Trophoblast cell (in vitro differentiated cells and primary cell): ENCODE measurements at regions not wholly inside any gene's neighbourhood (a gene's known extent, or its start where the extent isn't known, plus 50 kb on each side); places are given as distances from the start of the nearest gene placed in this dataset.

Experiments
- DNase-seq, 2 donors: peaks; one replicate each; pipeline ENCODE4 v3.0.0-alpha.2; 2016
- H2AFZ ChIP-seq: 2 replicates; pipeline ENCODE4 v1.6.1; 2013; ENCODE audit warnings: low read length, moderate library complexity, mild to moderate bottlenecking; ENCODE audit not compliant: insufficient read depth, poor library complexity
- H2AK5ac ChIP-seq: 2 replicates; pipeline ENCODE4 v1.6.1; 2013; ENCODE audit warnings: mild to moderate bottlenecking, low read length
- H2BK120ac ChIP-seq: 2 replicates; pipeline ENCODE4 v1.6.1; 2013; ENCODE audit warnings: low read length, mild to moderate bottlenecking, moderate library complexity; ENCODE audit not compliant: insufficient read depth, poor library complexity
- H2BK12ac ChIP-seq: 2 replicates; pipeline ENCODE4 v1.6.1; 2013; ENCODE audit warnings: mild to moderate bottlenecking, low read length, moderate library complexity
- H2BK5ac ChIP-seq: 2 replicates; pipeline ENCODE4 v1.6.1; 2013; ENCODE audit warnings: low read length, low read depth, moderate library complexity, mild to moderate bottlenecking; ENCODE audit not compliant: poor library complexity
- H3K14ac ChIP-seq: 2 replicates; pipeline ENCODE4 v1.6.1; 2013; ENCODE audit warnings: mild to moderate bottlenecking, low read length
- H3K18ac ChIP-seq: 2 replicates; pipeline ENCODE4 v1.6.1; 2013; ENCODE audit warnings: mild to moderate bottlenecking, low read length
- H3K23ac ChIP-seq: 2 replicates; pipeline ENCODE4 v1.6.1; 2013; ENCODE audit warnings: low read length
- H3K27ac ChIP-seq: 2 replicates; pipeline ENCODE4 v1.5.1; 2013; ENCODE audit warnings: low read depth, mild to moderate bottlenecking, inconsistent platforms, low read length, moderate library complexity
- H3K27me3 ChIP-seq: 2 replicates; pipeline ENCODE4 v1.6.1; 2013; ENCODE audit warnings: inconsistent platforms, mild to moderate bottlenecking, low read length, moderate library complexity; ENCODE audit not compliant: insufficient read depth
- H3K36me3 ChIP-seq, 2 experiments: 1 replicate in 1 of 2; 2 replicates in 1 of 2; pipeline ENCODE4 v1.6.1; 2013; ENCODE audit warnings: low read length in 2 of 2, mild to moderate bottlenecking in 2 of 2, moderate library complexity in 1 of 2; ENCODE audit not compliant: insufficient read depth in 2 of 2, control insufficient read depth in 1 of 2
- H3K4ac ChIP-seq: 2 replicates; pipeline ENCODE4 v1.6.1; 2013; ENCODE audit warnings: low read depth, mild to moderate bottlenecking, low read length, moderate library complexity
- H3K4me1 ChIP-seq, 2 experiments: 1 replicate in 1 of 2; 2 replicates in 1 of 2; pipeline ENCODE4 v1.6.1; 2013; ENCODE audit warnings: low read length in 2 of 2, mild to moderate bottlenecking in 2 of 2, moderate library complexity in 1 of 2; ENCODE audit not compliant: insufficient read depth in 2 of 2, control insufficient read depth in 1 of 2
- H3K4me2 ChIP-seq: 2 replicates; pipeline ENCODE4 v1.6.1; 2013; ENCODE audit warnings: inconsistent platforms, mild to moderate bottlenecking, low read length, moderate library complexity
- H3K4me3 ChIP-seq: 2 replicates; pipeline ENCODE4 v1.5.1; 2013; ENCODE audit warnings: mild to moderate bottlenecking, low read depth, low read length, inconsistent platforms
- H3K79me1 ChIP-seq: one replicate; pipeline ENCODE4 v1.6.1; 2013; ENCODE audit warnings: low read length
- H3K79me2 ChIP-seq: 2 replicates; pipeline ENCODE4 v1.6.1; 2013; ENCODE audit warnings: low read length, mild to moderate bottlenecking; ENCODE audit not compliant: control insufficient read depth, insufficient read depth, poor library complexity
- H3K9ac ChIP-seq: 2 replicates; pipeline ENCODE4 v1.6.1; 2013; ENCODE audit warnings: mild to moderate bottlenecking, low read length
- H3K9me3 ChIP-seq: 2 replicates; pipeline ENCODE4 v1.6.1; 2013; ENCODE audit warnings: low read depth, mild to moderate bottlenecking, control low read depth, inconsistent platforms, low read length; ENCODE audit not compliant: insufficient read depth
- H4K12ac ChIP-seq: 2 replicates; pipeline ENCODE4 v1.6.1; 2013; ENCODE audit warnings: low read depth, mild to moderate bottlenecking, low read length, moderate library complexity
- H4K8ac ChIP-seq: 2 replicates; pipeline ENCODE4 v1.6.1; 2013; ENCODE audit warnings: low read depth, mild to moderate bottlenecking, low read length, moderate library complexity
- H4K91ac ChIP-seq: one replicate; pipeline ENCODE4 v1.6.1; 2013; ENCODE audit warnings: low read depth, mild to moderate bottlenecking, low read length, moderate library complexity
- WGBS: extraction: QIAGEN DNeasy Blood & Tissue Kit; methylation state at CpG from one replicate; pipeline ENCODE4 v1.1.7; 2013; ENCODE audit warnings: missing lambda C conversion rate; ENCODE audit not compliant: insufficient read length, insufficient coverage; ENCODE audit errors: extremely low coverage; 5-methylcytosine and 5-hydroxymethylcytosine counted together

- no peak overlapping the region for H4K91ac ChIP-seq
- H2BK12ac ChIP-seq = no peak overlapping the region
- H3K27me3 ChIP-seq = no peaks in the 10 kb centered on the region
- no peak for DNase-seq
- no peak overlapping the region for H3K23ac ChIP-seq
- H3K36me3 ChIP-seq = no peaks in the 10 kb centered on the region
- H3K79me2 ChIP-seq = no peaks in the 10 kb centered on the region
- H3K4ac ChIP-seq = no peak overlapping the region
- H4K8ac ChIP-seq = no peak overlapping the region
- H3K18ac ChIP-seq = no peak overlapping the region
- no peak overlapping the region for H2AFZ ChIP-seq
- H3K4me3 ChIP-seq = no peak overlapping the region
- H2BK5ac ChIP-seq = no peak overlapping the region
- peaks cover 1% of the 10 kb centered on the region for H3K79me1 ChIP-seq
- H2BK120ac ChIP-seq = no peak overlapping the region
- no peaks in the 10 kb centered on the region for H3K9me3 ChIP-seq
- H4K12ac ChIP-seq = no peak overlapping the region
- no peak overlapping the region for H3K27ac ChIP-seq
- no peak overlapping the region for H3K14ac ChIP-seq
- no peaks in the 10 kb centered on the region for H3K4me1 ChIP-seq
- no peak overlapping the region for H3K9ac ChIP-seq
- no peak overlapping the region for H3K4me2 ChIP-seq
- H2AK5ac ChIP-seq = no peak overlapping the region
Observed at GRCh38 chr1:80666073-80666472, 1134.7 kb upstream of the ADGRL2 start.

GRCh38 chr1:80659161-80659560, 1141.6 kb upstream of the ADGRL2 start:
- no peak overlapping the region for H3K4me3 ChIP-seq
- no peak overlapping the region for H2AK5ac ChIP-seq
- H3K14ac ChIP-seq = no peak overlapping the region

GRCh38 chr1:80657707-80658106, 1143.0 kb upstream of the ADGRL2 start:
- H2AK5ac ChIP-seq = no peak overlapping the region
- no peak overlapping the region for H2AFZ ChIP-seq
- no peaks in the 10 kb centered on the region for H3K36me3 ChIP-seq
- H3K4me2 ChIP-seq = no peak overlapping the region
- H2BK120ac ChIP-seq = no peak overlapping the region
- no peak overlapping the region for H3K4ac ChIP-seq
- H4K91ac ChIP-seq = no peak overlapping the region
- H2BK5ac ChIP-seq = no peak overlapping the region
- H3K79me2 ChIP-seq = no peaks in the 10 kb centered on the region
- H4K8ac ChIP-seq = no peak overlapping the region
- H3K79me1 ChIP-seq = no peaks in the 10 kb centered on the region
- H3K4me1 ChIP-seq = no peaks in the 10 kb centered on the region
- no peak overlapping the region for H3K14ac ChIP-seq
- DNase-seq = no peak
- no peak overlapping the region for H3K9ac ChIP-seq
- no peaks in the 10 kb centered on the region for H3K27me3 ChIP-seq
- no peak overlapping the region for H3K4me3 ChIP-seq
- no peaks in the 10 kb centered on the region for H3K9me3 ChIP-seq
- WGBS = no CpG with 5 or more reads among the region's 1 CpG
- H3K27ac ChIP-seq = no peak overlapping the region
- H3K23ac ChIP-seq = no peak overlapping the region
- H3K18ac ChIP-seq = no peak overlapping the region
- H4K12ac ChIP-seq = no peak overlapping the region
- H2BK12ac ChIP-seq = no peak overlapping the region

More at GRCh38 chr1:80659161-80659560, 1141.6 kb upstream of the ADGRL2 start:
- H4K8ac ChIP-seq = no peak overlapping the region
- no peaks in the 10 kb centered on the region for H3K79me1 ChIP-seq
- no peaks in the 10 kb centered on the region for H3K36me3 ChIP-seq
- H3K79me2 ChIP-seq = no peaks in the 10 kb centered on the region
- H3K27me3 ChIP-seq = no peaks in the 10 kb centered on the region
- no peak overlapping the region for H3K23ac ChIP-seq
- no peak overlapping the region for H3K4me2 ChIP-seq
- H4K12ac ChIP-seq = no peak overlapping the region
- DNase-seq = no peak
- no peak overlapping the region for H3K27ac ChIP-seq
- no peak overlapping the region for H2AFZ ChIP-seq
- no peaks in the 10 kb centered on the region for H3K4me1 ChIP-seq
- no peaks in the 10 kb centered on the region for H3K9me3 ChIP-seq
- H4K91ac ChIP-seq = no peak overlapping the region
- no peak overlapping the region for H3K4ac ChIP-seq
- H2BK5ac ChIP-seq = no peak overlapping the region
- no peak overlapping the region for H3K9ac ChIP-seq
- no CpG with 5 or more reads among the region's 5 CpGs for WGBS
- H2BK12ac ChIP-seq = no peak overlapping the region
- H3K18ac ChIP-seq = no peak overlapping the region
- no peak overlapping the region for H2BK120ac ChIP-seq

- no peak overlapping the region for H3K27ac ChIP-seq
- no peaks in the 10 kb centered on the region for H3K36me3 ChIP-seq
- no peak overlapping the region for H3K4ac ChIP-seq
- H3K18ac ChIP-seq = no peak overlapping the region
- H3K79me2 ChIP-seq = no peaks in the 10 kb centered on the region
- no peak overlapping the region for H2AK5ac ChIP-seq
- no peaks in the 10 kb centered on the region for H3K79me1 ChIP-seq
- H3K9me3 ChIP-seq = no peaks in the 10 kb centered on the region
- no peak overlapping the region for H2AFZ ChIP-seq
- no peak overlapping the region for H3K4me3 ChIP-seq
- no peak overlapping the region for H3K9ac ChIP-seq
- H4K12ac ChIP-seq = no peak overlapping the region
- no CpG with 5 or more reads among the region's 3 CpGs for WGBS
- no peak overlapping the region for H2BK5ac ChIP-seq
- H4K91ac ChIP-seq = no peak overlapping the region
- H2BK12ac ChIP-seq = no peak overlapping the region
- no peak overlapping the region for H3K14ac ChIP-seq
- no peaks in the 10 kb centered on the region for H3K4me1 ChIP-seq
- no peak overlapping the region for H2BK120ac ChIP-seq
- DNase-seq = no peak
- no peak overlapping the region for H3K23ac ChIP-seq
- H3K4me2 ChIP-seq = no peak overlapping the region
- H3K27me3 ChIP-seq = no peaks in the 10 kb centered on the region
- no peak overlapping the region for H4K8ac ChIP-seq
Observed at GRCh38 chr1:80657044-80657643, 1143.6 kb upstream of the ADGRL2 start.
